H9 (cell line): ENCODE measurements at regions not wholly inside any gene's neighbourhood (a gene's known extent, or its start where the extent isn't known, plus 50 kb on each side); places are given as distances from the start of the nearest gene placed in this dataset.
"Not testable (repeated sequence)": the region's sequence is repeated elsewhere in the genome, so short reads cannot be mapped to it uniquely, and the experiment has no call there.

ENCODE experiments used
- DNase-seq: peaks from one replicate; pipeline ENCODE4 v3.0.0-alpha.2; 2017
- H2AFZ ChIP-seq: one replicate; pipeline ENCODE4 v1.6.1; 2013; ENCODE audit warnings: mild to moderate bottlenecking, low read length, control low read depth, moderate library complexity
- H2AK5ac ChIP-seq: 2 replicates; pipeline ENCODE4 v1.6.1; 2013; ENCODE audit warnings: low read length, control low read depth, mixed read lengths; ENCODE audit not compliant: insufficient read length
- H2BK120ac ChIP-seq: one replicate; pipeline ENCODE4 v1.6.1; 2013; ENCODE audit warnings: low read depth, mild to moderate bottlenecking, low read length, control low read depth, inconsistent platforms; ENCODE audit not compliant: poor library complexity, severe bottlenecking
- H2BK12ac ChIP-seq: 2 replicates; pipeline ENCODE4 v1.6.1; 2013; ENCODE audit warnings: low read length, control low read depth, mixed read lengths, low read depth; ENCODE audit not compliant: insufficient read length
- H2BK15ac ChIP-seq: 2 replicates; pipeline ENCODE4 v1.6.1; 2013; ENCODE audit warnings: low read depth, low read length, control low read depth
- H2BK20ac ChIP-seq: one replicate; pipeline ENCODE4 v1.6.1; 2013; ENCODE audit warnings: low read depth, mild to moderate bottlenecking, low read length, control low read depth, inconsistent platforms; ENCODE audit not compliant: poor library complexity, severe bottlenecking
- H2BK5ac ChIP-seq: 2 replicates; pipeline ENCODE4 v1.6.1; 2013; ENCODE audit warnings: low read length, control low read depth, mixed read lengths; ENCODE audit not compliant: insufficient read length
- H3K14ac ChIP-seq: 2 replicates; pipeline ENCODE4 v1.6.1; 2013; ENCODE audit warnings: low read length, control low read depth; ENCODE audit not compliant: insufficient read depth
- H3K18ac ChIP-seq: 2 replicates; pipeline ENCODE4 v1.6.1; 2013; ENCODE audit warnings: low read depth, mild to moderate bottlenecking, mixed read lengths, low read length, control low read depth; ENCODE audit not compliant: insufficient read length
- H3K23ac ChIP-seq: 2 replicates; pipeline ENCODE4 v1.6.1; 2013; ENCODE audit warnings: low read length, control low read depth, mixed read lengths, low read depth; ENCODE audit not compliant: insufficient read length
- H3K23me2 ChIP-seq: 2 replicates; pipeline ENCODE4 v1.6.1; 2013; ENCODE audit warnings: low read depth, mild to moderate bottlenecking, mixed read lengths, low read length, control low read depth; ENCODE audit not compliant: insufficient read length, poor library complexity, severe bottlenecking
- H3K27ac ChIP-seq: 2 replicates; pipeline ENCODE4 v1.5.1; 2013; ENCODE audit warnings: low read length, control low read depth, mixed read lengths, low read depth; ENCODE audit not compliant: insufficient read length
- H3K27me3 ChIP-seq: 2 replicates; pipeline ENCODE4 v1.6.1; 2013; ENCODE audit warnings: low read length, control low read depth, inconsistent platforms; ENCODE audit not compliant: insufficient read depth
- H3K4ac ChIP-seq: 2 replicates; pipeline ENCODE4 v1.6.1; 2013; ENCODE audit warnings: low read depth, mild to moderate bottlenecking, control low read depth, inconsistent platforms, low read length, moderate library complexity
- H3K4me1 ChIP-seq: 2 replicates; pipeline ENCODE4 v1.6.1; 2013; ENCODE audit warnings: low read length, control low read depth, inconsistent platforms; ENCODE audit not compliant: insufficient read depth
- H3K4me2 ChIP-seq: 2 replicates; pipeline ENCODE4 v1.6.1; 2013; ENCODE audit warnings: low read length, control low read depth, mixed read lengths; ENCODE audit not compliant: insufficient read length, insufficient read depth
- H3K56ac ChIP-seq: 2 replicates; pipeline ENCODE4 v1.6.1; 2013; ENCODE audit warnings: low read depth, mild to moderate bottlenecking, mixed read lengths, low read length, control low read depth; ENCODE audit not compliant: insufficient read length
- H3K79me1 ChIP-seq: 2 replicates; pipeline ENCODE4 v1.6.1; 2013; ENCODE audit warnings: low read depth, mild to moderate bottlenecking, moderate library complexity, low read length, control low read depth, inconsistent platforms; ENCODE audit not compliant: insufficient read depth, poor library complexity, severe bottlenecking
- H3K79me2 ChIP-seq: 2 replicates; pipeline ENCODE4 v1.6.1; 2013; ENCODE audit warnings: low read length, control low read depth, inconsistent platforms; ENCODE audit not compliant: insufficient read depth
- H3K9ac ChIP-seq: 2 replicates; pipeline ENCODE4 v1.6.1; 2013; ENCODE audit warnings: low read length, control low read depth, mixed read lengths; ENCODE audit not compliant: insufficient read length; ENCODE audit errors: extremely low read depth
- H3K9me3 ChIP-seq: one replicate; pipeline ENCODE4 v1.6.1; 2013; ENCODE audit warnings: low read depth, low read length, inconsistent platforms; ENCODE audit not compliant: control insufficient read depth
- H3T11ph ChIP-seq: one replicate; pipeline ENCODE4 v1.6.1; 2013; ENCODE audit warnings: mild to moderate bottlenecking, low read length, control low read depth, inconsistent platforms
- H4K20me1 ChIP-seq: one replicate; pipeline ENCODE4 v1.6.1; 2013; ENCODE audit not compliant: control insufficient read depth, insufficient read length, insufficient read depth
- H4K5ac ChIP-seq: 2 replicates; pipeline ENCODE4 v1.6.1; 2013; ENCODE audit warnings: low read depth, mild to moderate bottlenecking, mixed read lengths, low read length, control low read depth; ENCODE audit not compliant: insufficient read length
- H4K8ac ChIP-seq: replicated peaks from 2 replicates; pipeline ENCODE4 v1.6.1; 2013; ENCODE audit warnings: low read length, control low read depth, mixed read lengths, low read depth; ENCODE audit not compliant: insufficient read length
- H4K91ac ChIP-seq: 2 replicates; pipeline ENCODE4 v1.6.1; 2013; ENCODE audit warnings: low read depth, mild to moderate bottlenecking, moderate library complexity, mixed read lengths, low read length, control low read depth; ENCODE audit not compliant: insufficient read length
- H3K27ac Mint-ChIP-seq, 3 experiments: 2 replicates in 2 of 3; 3 replicates in 1 of 3; pipeline ENCODE4 v1.8.0; 2020 to 2021; ENCODE audit warnings: mixed read lengths in 3 of 3, mild to moderate bottlenecking in 1 of 3, moderate library complexity in 1 of 3
- H3K27me3 Mint-ChIP-seq: 2 replicates; pipeline ENCODE4 v1.8.0; 2021; ENCODE audit warnings: low read depth, mild to moderate bottlenecking, moderate library complexity, mixed read lengths
- H3K36me3 Mint-ChIP-seq, 3 experiments: 2 replicates in 2 of 3; 3 replicates in 1 of 3; pipeline ENCODE4 v1.8.0; 2020 to 2021; ENCODE audit warnings: low read depth in 3 of 3, mixed read lengths in 3 of 3; ENCODE audit not compliant: insufficient read depth in 1 of 3
- H3K4me1 Mint-ChIP-seq, 2 experiments: 2 replicates each; pipeline ENCODE4 v1.8.0; 2020; ENCODE audit warnings: mixed read lengths in 2 of 2
- H3K4me3 Mint-ChIP-seq, 2 experiments: 2 replicates in 1 of 2; 3 replicates in 1 of 2; pipeline ENCODE4 v1.8.0; 2020 to 2021; ENCODE audit warnings: mild to moderate bottlenecking in 2 of 2, mixed read lengths in 2 of 2, moderate library complexity in 1 of 2
- H3K9me3 Mint-ChIP-seq, 2 experiments: 2 replicates in 1 of 2; 3 replicates in 1 of 2; pipeline ENCODE4 v1.8.0; 2020; ENCODE audit warnings: mild to moderate bottlenecking in 2 of 2, mixed read lengths in 2 of 2, moderate library complexity in 1 of 2
- WGBS: extraction: QIAGEN DNeasy Blood & Tissue Kit; methylation state at CpG from one replicate; pipeline ENCODE4 v1.1.7; 2013; ENCODE audit warnings: missing lambda C conversion rate, low lambda C conversion rate, mixed read lengths; ENCODE audit not compliant: insufficient read length; ENCODE audit errors: extremely low coverage; 5-methylcytosine and 5-hydroxymethylcytosine counted together
- TF ChIP-seq, protein P1 (sequence below): fragments of 200-600 bp; sonication (generic); conservative IDR thresholded peaks from 3 replicates; pipeline ENCODE4 v1.8.0; 2021; ENCODE audit warnings: antibody characterized with exemption, mild to moderate bottlenecking

DNA sequence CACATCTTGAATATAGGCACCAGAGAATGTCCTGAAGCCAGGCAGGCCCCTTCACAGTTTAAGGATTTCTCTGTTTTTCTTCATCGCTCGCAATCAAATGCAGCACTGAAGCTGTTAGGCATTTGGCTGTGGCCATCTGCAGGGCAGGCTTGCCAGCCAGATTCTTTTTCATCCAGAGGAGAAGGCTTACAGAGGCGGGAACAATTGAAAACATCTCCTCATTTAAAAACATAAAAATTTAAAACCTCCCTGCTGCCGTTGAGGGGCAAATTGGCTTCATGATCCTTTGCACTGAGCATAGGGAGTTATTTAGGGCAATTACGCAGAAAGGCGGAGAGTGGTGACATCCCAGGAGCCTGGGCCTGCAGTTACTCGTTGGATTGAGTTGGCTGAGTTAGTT lies 500.0 kb downstream of the TYW1 start:
- H3K9me3 ChIP-seq: no peaks in the 10 kb centered on the region
- no peak overlapping the region for H4K5ac ChIP-seq
- H3K18ac ChIP-seq: no peak overlapping the region
- no peaks in the 10 kb centered on the region for H3K27me3 ChIP-seq
- H3K23me2 ChIP-seq: no peaks in the 10 kb centered on the region
- H2BK12ac ChIP-seq: no peak overlapping the region
- no peak overlapping the region for H2BK15ac ChIP-seq
- WGBS: no CpG with 5 or more reads among the region's 7 CpGs
- no peaks in the 10 kb centered on the region; a peak in 1 of 4 replicates for H3K4me1 Mint-ChIP-seq
- no peak for DNase-seq
- H4K8ac ChIP-seq: no peak overlapping the region
- H3K4me3 Mint-ChIP-seq: no peak overlapping the region
- no peak overlapping the region for H2AK5ac ChIP-seq
- TF ChIP-seq, protein P1, sequence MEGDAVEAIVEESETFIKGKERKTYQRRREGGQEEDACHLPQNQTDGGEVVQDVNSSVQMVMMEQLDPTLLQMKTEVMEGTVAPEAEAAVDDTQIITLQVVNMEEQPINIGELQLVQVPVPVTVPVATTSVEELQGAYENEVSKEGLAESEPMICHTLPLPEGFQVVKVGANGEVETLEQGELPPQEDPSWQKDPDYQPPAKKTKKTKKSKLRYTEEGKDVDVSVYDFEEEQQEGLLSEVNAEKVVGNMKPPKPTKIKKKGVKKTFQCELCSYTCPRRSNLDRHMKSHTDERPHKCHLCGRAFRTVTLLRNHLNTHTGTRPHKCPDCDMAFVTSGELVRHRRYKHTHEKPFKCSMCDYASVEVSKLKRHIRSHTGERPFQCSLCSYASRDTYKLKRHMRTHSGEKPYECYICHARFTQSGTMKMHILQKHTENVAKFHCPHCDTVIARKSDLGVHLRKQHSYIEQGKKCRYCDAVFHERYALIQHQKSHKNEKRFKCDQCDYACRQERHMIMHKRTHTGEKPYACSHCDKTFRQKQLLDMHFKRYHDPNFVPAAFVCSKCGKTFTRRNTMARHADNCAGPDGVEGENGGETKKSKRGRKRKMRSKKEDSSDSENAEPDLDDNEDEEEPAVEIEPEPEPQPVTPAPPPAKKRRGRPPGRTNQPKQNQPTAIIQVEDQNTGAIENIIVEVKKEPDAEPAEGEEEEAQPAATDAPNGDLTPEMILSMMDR: no peak
- H2AFZ ChIP-seq: no peak overlapping the region
- H3K36me3 Mint-ChIP-seq: peaks cover 0 to 5% (median 0%) of the 10 kb centered on the region in 3 experiments; a peak in 2 of 7 replicates
- no peaks in the 10 kb centered on the region for H3K4me1 ChIP-seq
- no peak overlapping the region for H3T11ph ChIP-seq
- H3K9ac ChIP-seq: no peak overlapping the region
- no peaks in the 10 kb centered on the region for H4K20me1 ChIP-seq
- no peak overlapping the region for H2BK5ac ChIP-seq
- no peak overlapping the region for H3K23ac ChIP-seq
- peaks cover 4% of the 10 kb centered on the region; the same call in 1 of the 2 replicates for H3K27me3 Mint-ChIP-seq
- no peak overlapping the region for H2BK20ac ChIP-seq
- no peak overlapping the region for H3K14ac ChIP-seq
- no peak overlapping the region for H3K27ac Mint-ChIP-seq
- no peak overlapping the region for H2BK120ac ChIP-seq
- H3K4ac ChIP-seq: no peak overlapping the region
- H3K79me1 ChIP-seq: no peaks in the 10 kb centered on the region
- H3K79me2 ChIP-seq: no peaks in the 10 kb centered on the region
- no peak overlapping the region for H3K27ac ChIP-seq
- H3K56ac ChIP-seq: no peak overlapping the region
- H3K9me3 Mint-ChIP-seq: peaks cover 5 to 11% of the 10 kb centered on the region in 2 experiments
- no peak overlapping the region for H3K4me2 ChIP-seq
- no peak overlapping the region for H4K91ac ChIP-seq

DNA sequence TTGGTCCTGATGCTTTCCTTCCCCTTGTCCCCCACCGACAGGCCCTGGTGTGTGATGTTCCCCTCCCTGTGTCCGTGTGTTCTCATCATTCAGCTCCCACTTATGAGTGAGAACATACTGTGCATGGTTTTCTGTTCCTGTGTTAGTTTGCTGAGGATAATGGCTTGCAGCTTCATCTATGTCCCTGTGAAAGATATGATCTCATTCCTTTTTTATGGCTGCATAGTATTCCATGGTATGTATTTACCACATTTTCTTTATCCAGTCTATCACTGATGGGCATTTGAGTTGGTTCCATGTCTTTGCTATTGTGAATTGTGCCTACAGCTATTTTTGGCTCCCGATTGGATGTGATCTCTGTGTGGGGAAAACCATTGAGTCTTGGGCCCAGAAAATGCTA lies 501.3 kb downstream of the TYW1 start:
- not testable (repeated sequence) for H2BK5ac ChIP-seq, H3K27ac ChIP-seq, H2BK15ac ChIP-seq, H2AFZ ChIP-seq, H3K23me2 ChIP-seq, H3K4me3 Mint-ChIP-seq, DNase-seq, H3K4me1 Mint-ChIP-seq, H2AK5ac ChIP-seq, H3K27me3 ChIP-seq, H3K27me3 Mint-ChIP-seq, H3K79me2 ChIP-seq, H3K9me3 ChIP-seq, H3T11ph ChIP-seq, H3K14ac ChIP-seq, H4K8ac ChIP-seq, H3K18ac ChIP-seq, H3K27ac Mint-ChIP-seq, H3K4me1 ChIP-seq, H3K36me3 Mint-ChIP-seq, H3K4ac ChIP-seq, H3K23ac ChIP-seq, H4K91ac ChIP-seq, H3K9ac ChIP-seq, H4K20me1 ChIP-seq, H2BK20ac ChIP-seq, H3K79me1 ChIP-seq, H4K5ac ChIP-seq, H3K56ac ChIP-seq, H2BK120ac ChIP-seq, H2BK12ac ChIP-seq, H3K4me2 ChIP-seq
- peaks cover 5 to 11% of the 10 kb centered on the region in 2 experiments for H3K9me3 Mint-ChIP-seq
- WGBS: no CpG with 5 or more reads among the region's 3 CpGs
